ENCODE measurements at regions not wholly inside any gene's neighbourhood (a gene's known extent, or its start where the extent isn't known, plus 50 kb on each side); places are given as distances from the start of the nearest gene placed in this dataset.

- ChIA-PET POLR2A (no interaction called here), CTCF (no interaction called here)
- Histone ChIP-seq H3K9me3 (ENCODE audit: control insufficient read depth, insufficient read depth, low read length) (no peaks in the 10 kb centered on the region), H3K27me3 (ENCODE audit: control insufficient read depth, insufficient read depth, low read length) (no peaks in the 10 kb centered on the region), H3K27ac (ENCODE audit: low read depth, low read length) (no peak overlapping the region), H3K4me3 (ENCODE audit: low read depth, low read length) (no peak overlapping the region)
- no peak for TF ChIP-seq CTCF (IDR thresholded peaks at IDR 0.05; ENCODE audit: low read depth, low read length)
- no peak for DNase-seq (ENCODE audit: low read depth, low spot score)
Measured at GRCh38 chr6:92069781-92070180, 1349.6 kb downstream of the EPHA7 start.

DNA sequence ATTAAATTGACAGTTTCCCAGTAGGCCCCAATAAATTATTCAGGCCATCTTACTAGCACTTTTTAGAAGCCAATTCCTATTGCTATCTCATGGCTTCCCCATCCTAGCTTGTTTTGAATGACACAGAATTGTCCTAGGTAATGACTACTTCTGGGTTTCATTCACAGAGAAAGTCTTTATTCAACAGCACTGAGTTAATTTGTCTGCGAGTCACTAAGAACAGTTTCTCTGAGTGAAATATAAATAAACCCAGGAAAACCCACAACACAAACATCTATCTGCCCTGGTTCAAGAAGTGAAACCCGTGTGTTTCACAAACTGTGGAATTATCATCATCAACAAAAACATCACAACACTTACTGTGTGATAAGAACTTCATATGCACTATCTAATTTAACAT lies 1366.8 kb downstream of the EPHA7 start:
- Histone ChIP-seq H3K9me3 (ENCODE audit: control insufficient read depth, insufficient read depth, low read length) (no peaks in the 10 kb centered on the region), H3K27me3 (ENCODE audit: control insufficient read depth, insufficient read depth, low read length) (no peaks in the 10 kb centered on the region), H3K27ac (ENCODE audit: low read depth, low read length) (no peak overlapping the region), H3K4me3 (ENCODE audit: low read depth, low read length) (no peak overlapping the region)
- TF ChIP-seq CTCF (IDR thresholded peaks at IDR 0.05; ENCODE audit: low read depth, low read length), result no peak
- ChIA-PET POLR2A (no interaction called here), CTCF (no interaction called here)
- no peak for DNase-seq (ENCODE audit: low read depth, low spot score)

- no peak for TF ChIP-seq CTCF (IDR thresholded peaks at IDR 0.05; ENCODE audit: low read depth, low read length)
- H3K9me3 ChIP-seq (ENCODE audit: control insufficient read depth, insufficient read depth, low read length), result 0 out of 2 replicates have a peak, but pooled peaks cover 3% of the 10 kb centered on the region
- no peak overlapping the region for H3K4me3 ChIP-seq (ENCODE audit: low read depth, low read length)
- ChIA-PET POLR2A (no interaction called here), CTCF (no interaction called here)
- no peaks in the 10 kb centered on the region for H3K27me3 ChIP-seq (ENCODE audit: control insufficient read depth, insufficient read depth, low read length)
- no peak for DNase-seq (ENCODE audit: low read depth, low spot score)
- no peak overlapping the region for H3K27ac ChIP-seq (ENCODE audit: low read depth, low read length)
Measured at GRCh38 chr6:92050216-92050615, 1369.1 kb downstream of the EPHA7 start.

DNA sequence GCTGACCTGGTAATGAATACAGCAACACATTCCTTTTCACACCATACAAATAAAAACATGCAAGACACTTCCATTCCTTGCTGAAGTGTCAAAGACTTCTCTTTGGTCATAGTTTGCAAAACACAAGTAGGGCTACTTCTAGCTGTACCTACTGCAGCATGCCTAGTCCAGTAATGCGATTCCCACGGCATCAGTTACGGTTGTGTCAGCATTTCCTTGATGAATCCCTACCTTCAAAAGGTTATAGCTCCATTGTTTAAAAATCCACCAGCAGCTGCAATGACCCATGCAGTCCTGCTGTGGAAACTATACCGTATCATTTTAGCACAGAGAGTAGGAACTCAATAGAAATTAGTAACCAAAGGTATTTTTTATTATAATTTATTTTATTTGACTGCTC lies 1371.5 kb downstream of the EPHA7 start:
- H3K27ac ChIP-seq (ENCODE audit: low read depth, low read length), result no peak overlapping the region
- DNase-seq (ENCODE audit: low read depth, low spot score), result no peak
- no peak for TF ChIP-seq CTCF (IDR thresholded peaks at IDR 0.05; ENCODE audit: low read depth, low read length)
- POLR2A ChIA-PET, result no interaction called here
- no peak overlapping the region for H3K4me3 ChIP-seq (ENCODE audit: low read depth, low read length)
- CTCF ChIA-PET, result no interaction called here
- no peaks in the 10 kb centered on the region for H3K27me3 ChIP-seq (ENCODE audit: control insufficient read depth, insufficient read depth, low read length)
- H3K9me3 ChIP-seq (ENCODE audit: control insufficient read depth, insufficient read depth, low read length), result 0 out of 2 replicates have a peak, but pooled peaks cover 3% of the 10 kb centered on the region

GRCh38 chr6:92047152-92047850 lies 1372.1 kb downstream of the EPHA7 start:
- no peaks in the 10 kb centered on the region for H3K27me3 ChIP-seq (ENCODE audit: control insufficient read depth, insufficient read depth, low read length)
- no peak overlapping the region for H3K27ac ChIP-seq (ENCODE audit: low read depth, low read length)
- no peak for TF ChIP-seq CTCF (IDR thresholded peaks at IDR 0.05; ENCODE audit: low read depth, low read length)
- H3K4me3 ChIP-seq (ENCODE audit: low read depth, low read length), result no peak overlapping the region
- no peak for DNase-seq (ENCODE audit: low read depth, low spot score)
- POLR2A ChIA-PET, result no interaction called here
- 0 out of 2 replicates have a peak, but pooled peaks cover 3% of the 10 kb centered on the region for H3K9me3 ChIP-seq (ENCODE audit: control insufficient read depth, insufficient read depth, low read length)
- CTCF ChIA-PET, result no interaction called here

Measured in AG04450 (cell line).